ENCODE measurements at regions not wholly inside any gene's neighbourhood (a gene's known extent, or its start where the extent isn't known, plus 50 kb on each side); places are given as distances from the start of the nearest gene placed in this dataset.

GRCh38 chr15:72966641-72967040 is 85.6 kb upstream of the NEO1 start:
- Histone ChIP-seq H4K91ac (ENCODE audit: insufficient read length, low read depth, low read length) (no peak overlapping the region), H3K23me2 (ENCODE audit: insufficient read length, low read depth, low read length, poor library complexity, severe bottlenecking) (no peaks in the 10 kb centered on the region), H3K56ac (ENCODE audit: insufficient read length, low read depth, low read length) (no peak overlapping the region), H2BK12ac (ENCODE audit: insufficient read length, low read depth, low read length) (no peak overlapping the region), H2BK15ac (ENCODE audit: low read depth, low read length) (no peak overlapping the region), H3K23ac (ENCODE audit: insufficient read length, low read depth, low read length) (no peak overlapping the region), H3K4me1 (ENCODE audit: insufficient read depth, low read length) (no peaks in the 10 kb centered on the region), H3K4ac (ENCODE audit: low read depth, low read length) (no peak overlapping the region), H2BK120ac (ENCODE audit: low read depth, low read length, poor library complexity, severe bottlenecking) (no peak overlapping the region), H3K79me1 (ENCODE audit: insufficient read depth, low read depth, low read length, poor library complexity, severe bottlenecking) (no peaks in the 10 kb centered on the region), H4K8ac (replicated peaks; ENCODE audit: insufficient read length, low read depth, low read length) (no peak overlapping the region), H4K20me1 (ENCODE audit: control insufficient read depth, insufficient read depth, insufficient read length) (no peaks in the 10 kb centered on the region), H3K4me2 (ENCODE audit: insufficient read depth, insufficient read length, low read length) (no peak overlapping the region), H3K27ac (ENCODE audit: insufficient read length, low read depth, low read length) (no peak overlapping the region), H3K14ac (ENCODE audit: insufficient read depth, low read length) (no peak overlapping the region), H3K27me3 (ENCODE audit: insufficient read depth, low read length) (no peaks in the 10 kb centered on the region), H3T11ph (ENCODE audit: low read length) (no peak overlapping the region), H3K79me2 (ENCODE audit: insufficient read depth, low read length) (no peaks in the 10 kb centered on the region), H2BK5ac (ENCODE audit: insufficient read length, low read length) (no peak overlapping the region), H2BK20ac (ENCODE audit: low read depth, low read length, poor library complexity, severe bottlenecking) (no peak overlapping the region), H3K18ac (ENCODE audit: insufficient read length, low read depth, low read length) (no peak overlapping the region), H3K9me3 (ENCODE audit: control insufficient read depth, low read depth, low read length) (no peaks in the 10 kb centered on the region), H2AK5ac (ENCODE audit: insufficient read length, low read length) (no peak overlapping the region), H3K9ac (ENCODE audit: extremely low read depth, insufficient read length, low read length) (no peak overlapping the region), H4K5ac (ENCODE audit: insufficient read length, low read depth, low read length) (no peak overlapping the region), H2AFZ (ENCODE audit: low read length) (no peak overlapping the region)
- no peak for TF ChIP-seq CTCF (conservative IDR thresholded peaks at IDR 0.05)
- Mint-ChIP-seq H3K4me1 (peaks cover 3% of the 10 kb centered on the region in 2 experiments; a peak in 1 of 4 replicates), H3K9me3 (peaks cover 19 to 30% of the 10 kb centered on the region in 2 experiments), H3K36me3 (ENCODE audit: insufficient read depth in 1 of 3, low read depth in 3 of 3) (peaks cover 7 to 10% (median 7%) of the 10 kb centered on the region in 3 experiments), H3K4me3 (no peak overlapping the region), H3K27me3 (ENCODE audit: low read depth) (peaks cover 7% of the 10 kb centered on the region), H3K27ac (no peak overlapping the region)
- DNase-seq: no peak
- WGBS (ENCODE audit: extremely low coverage, insufficient read length, low lambda C conversion rate): no CpG with 5 or more reads among the region's 5 CpGs
